Esophagus muscularis mucosa (tissue), 4 donors: ENCODE measurements at regions not wholly inside any gene's neighbourhood (a gene's known extent, or its start where the extent isn't known, plus 50 kb on each side); places are given as distances from the start of the nearest gene placed in this dataset.

Source experiments
- DNase-seq: peaks from one replicate; pipeline ENCODE4 v3.0.0-alpha.2; 2017; ENCODE audit errors: extremely low spot score
- H3K27ac ChIP-seq, 4 donors: fragments of 200-600 bp; sonication (generic); replicated peaks in 1 of 4; 1 replicate in 3 of 4; 2 replicates in 1 of 4; pipeline ENCODE4 v1.5.1; 2016 to 2019; ENCODE audit warnings: mild to moderate bottlenecking in 1 of 4
- H3K27me3 ChIP-seq, 4 donors: fragments of 200-600 bp; sonication (generic); one replicate each; pipeline versions ENCODE4 v1.5.1 to v1.6.0; 2016 to 2019
- H3K36me3 ChIP-seq, 4 donors: fragments of 200-600 bp; sonication (generic); one replicate each; pipeline ENCODE4 v1.5.1; 2016 to 2019
- H3K4me1 ChIP-seq, 4 donors: fragments of 200-600 bp; sonication (generic); one replicate each; pipeline ENCODE4 v1.5.1; 2016 to 2019
- H3K4me3 ChIP-seq, 4 donors: fragments of 200-600 bp; sonication (generic); 1 replicate in 2 of 4; 2 replicates in 2 of 4; pipeline ENCODE4 v1.5.1; 2016 to 2019; ENCODE audit warnings: mild to moderate bottlenecking in 4 of 4, moderate library complexity in 1 of 4
- H3K9me3 ChIP-seq, 4 donors: fragments of 200-600 bp; sonication (generic); 1 replicate in 3 of 4; 2 replicates in 1 of 4; pipeline ENCODE4 v1.5.1; 2016 to 2019
- CTCF ChIP-seq, 3 experiments: fragments of 200-600 bp in 2 of 3; fragments of 450-650 bp in 1 of 3; sonication (generic) in 2 of 3; IDR thresholded peaks; one replicate each; pipeline ENCODE4 v1.5.1; 2017 to 2019; ENCODE audit warnings: antibody characterized with exemption in 3 of 3, mild to moderate bottlenecking in 2 of 3, moderate library complexity in 1 of 3
- EP300 ChIP-seq: sonication (generic); formaldehyde crosslinking; IDR thresholded peaks from one replicate; pipeline ENCODE4 v1.6.1; 2017; ENCODE audit warnings: antibody characterized with exemption
- POLR2A ChIP-seq: fragments of 450-650 bp; IDR thresholded peaks from one replicate; pipeline ENCODE4 v1.6.1; 2017; ENCODE audit warnings: antibody characterized with exemption, moderate library complexity, mild to moderate bottlenecking, low read depth
- POLR2AphosphoS5 ChIP-seq, 2 donors: sonication (generic); formaldehyde crosslinking; IDR thresholded peaks; one replicate each; pipeline ENCODE4 v1.6.1; 2017; ENCODE audit warnings: antibody characterized with exemption in 2 of 2
- WGBS: methylation state at CpG from one replicate; pipeline ENCODE4 v1.1.5; 2018; 5-methylcytosine and 5-hydroxymethylcytosine counted together
- intact Hi-C: fragments of 100-400 bp; cut with DNase I; formaldehyde crosslinking; loops from one replicate; pipeline ENCODE4 v1.15.1; 2023

- DNase-seq = no peak
- H3K36me3 ChIP-seq = no peaks in the 10 kb centered on the region
- intact Hi-C loops = no loop called here
- no peak overlapping the region for H3K4me3 ChIP-seq
- WGBS = 89% methylated on average over 6 of the region's 6 CpGs
- no peak for TF ChIP-seq CTCF (IDR thresholded peaks at IDR 0.05)
- no peaks in the 10 kb centered on the region for H3K4me1 ChIP-seq
- no peaks in the 10 kb centered on the region for H3K27me3 ChIP-seq
- H3K9me3 ChIP-seq = no peaks in the 10 kb centered on the region
- H3K27ac ChIP-seq = no peak overlapping the region
Observed at GRCh38 chr1:188846468-188846867, 1631.2 kb downstream of the BRINP3 start.

- 92% methylated on average over 15 of the region's 31 CpGs for WGBS
- no peak overlapping the region for H3K27ac ChIP-seq
Observed at GRCh38 chr1:188857526-188858087, 1620.1 kb downstream of the BRINP3 start.

GRCh38 chr1:188867614-188868013 is 1610.0 kb downstream of the BRINP3 start:
- no peak for TF ChIP-seq POLR2AphosphoS5 (IDR thresholded peaks at IDR 0.05)
- no peak for TF ChIP-seq EP300
- no peak for TF ChIP-seq CTCF (IDR thresholded peaks at IDR 0.05)
- TF ChIP-seq POLR2A = no peak
- no peak for DNase-seq
- intact Hi-C loops = no loop called here

More at GRCh38 chr1:188857526-188858087, 1620.1 kb downstream of the BRINP3 start:
- H3K4me3 ChIP-seq = no peak overlapping the region
- peaks cover 0 to 4% (median 0%) of the 10 kb centered on the region in 4 donors for H3K9me3 ChIP-seq
- no peaks in the 10 kb centered on the region for H3K27me3 ChIP-seq
- intact Hi-C loops = no loop called here
- TF ChIP-seq EP300 (no peak), POLR2A (no peak), CTCF (IDR thresholded peaks at IDR 0.05) (no peak), POLR2AphosphoS5 (IDR thresholded peaks at IDR 0.05) (no peak)
- DNase-seq = no peak
- H3K36me3 ChIP-seq = no peaks in the 10 kb centered on the region
- no peaks in the 10 kb centered on the region for H3K4me1 ChIP-seq

GRCh38 chr1:188871164-188871563 is 1606.5 kb downstream of the BRINP3 start:
- H3K36me3 ChIP-seq = no peaks in the 10 kb centered on the region
- 82% methylated on average over 1 of the region's 1 CpG for WGBS
- H3K27me3 ChIP-seq = no peaks in the 10 kb centered on the region
- DNase-seq = no peak
- no peaks in the 10 kb centered on the region for H3K4me1 ChIP-seq
- H3K9me3 ChIP-seq = no peaks in the 10 kb centered on the region
- intact Hi-C loops = no loop called here
- H3K27ac ChIP-seq = no peak overlapping the region
- no peak overlapping the region for H3K4me3 ChIP-seq
- TF ChIP-seq POLR2A (no peak), EP300 (no peak), CTCF (IDR thresholded peaks at IDR 0.05) (no peak), POLR2AphosphoS5 (IDR thresholded peaks at IDR 0.05) (no peak)

More at GRCh38 chr1:188867614-188868013, 1610.0 kb downstream of the BRINP3 start:
- Histone ChIP-seq H3K4me3 (no peak overlapping the region), H3K4me1 (no peaks in the 10 kb centered on the region), H3K9me3 (no peaks in the 10 kb centered on the region), H3K27me3 (no peaks in the 10 kb centered on the region), H3K27ac (no peak overlapping the region), H3K36me3 (no peaks in the 10 kb centered on the region)

GRCh38 chr1:188872376-188872775 is 1605.3 kb downstream of the BRINP3 start:
- 87% methylated on average over 2 of the region's 2 CpGs for WGBS
- Histone ChIP-seq H3K36me3 (no peaks in the 10 kb centered on the region), H3K27ac (no peak overlapping the region), H3K4me3 (no peak overlapping the region), H3K27me3 (no peaks in the 10 kb centered on the region), H3K9me3 (no peaks in the 10 kb centered on the region), H3K4me1 (no peaks in the 10 kb centered on the region)
- no peak for DNase-seq
- intact Hi-C loops = no loop called here
- TF ChIP-seq POLR2AphosphoS5 (IDR thresholded peaks at IDR 0.05) (no peak), EP300 (no peak), POLR2A (no peak), CTCF (IDR thresholded peaks at IDR 0.05) (no peak)
